ENCODE measurements at regions not wholly inside any gene's neighbourhood (a gene's known extent, or its start where the extent isn't known, plus 50 kb on each side); places are given as distances from the start of the nearest gene placed in this dataset.

DNA sequence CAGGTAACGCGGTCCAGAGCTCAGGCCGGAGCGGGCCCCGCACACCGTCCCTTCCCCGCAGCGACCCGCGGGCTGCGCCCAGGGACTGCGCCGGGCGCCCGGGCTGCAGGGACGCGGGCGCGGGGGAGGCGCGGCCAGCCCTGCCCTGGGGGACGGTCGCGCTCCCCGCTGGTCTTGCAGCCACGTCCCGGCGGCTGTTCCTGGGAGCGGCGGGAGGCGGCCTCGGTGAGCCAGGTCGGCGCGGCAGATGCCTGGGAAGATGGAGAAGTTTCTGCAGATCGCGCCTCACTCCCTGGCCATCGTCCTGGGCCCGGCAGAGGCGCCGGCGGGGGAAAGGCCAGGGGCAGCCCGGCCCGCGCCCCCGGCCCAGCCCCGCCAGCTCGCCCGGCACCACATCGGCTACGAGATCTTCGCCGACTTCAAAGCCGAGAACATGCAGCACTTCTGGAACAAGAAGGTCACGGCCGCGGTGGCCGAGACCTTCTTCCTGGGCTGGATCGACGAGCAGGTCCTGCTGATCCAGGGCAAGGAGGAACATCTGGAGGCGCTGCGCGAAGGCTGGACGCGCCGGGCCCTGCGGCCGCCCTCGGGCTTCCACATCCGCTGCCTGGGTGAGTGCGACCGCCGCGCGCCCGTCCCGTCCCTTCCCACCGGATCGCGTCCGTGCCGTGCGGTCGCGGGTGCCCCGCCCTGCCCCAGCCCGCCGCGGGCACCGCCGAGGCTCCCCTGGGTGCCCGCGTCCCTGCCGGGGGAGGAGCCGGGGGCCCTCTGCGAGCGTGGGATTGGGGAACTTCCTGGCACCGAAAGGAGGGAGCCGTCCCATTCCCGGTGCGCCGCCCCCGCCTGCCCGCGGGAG, 107.4 kb upstream of the STOX2 start:
- peaks cover 7 to 8% of the 10 kb centered on the region in 2 donors for H3K9me3 ChIP-seq (replicated peaks in 1 of 2; ENCODE audit: control insufficient read depth in 1 of 2, insufficient read depth in 1 of 2, low read length in 2 of 2)
- Mint-ChIP-seq H3K4me3 (peak overlapping the region; percentile 62 to 84), H3K4me1 (peaks cover 14% of the 10 kb centered on the region), H3K36me3 (peaks cover 0 to 2% of the 10 kb centered on the region in 2 donors), H3K9me3 (peaks cover 8 to 17% (median 12%) of the 10 kb centered on the region in 7 donors), H3K27ac (no peak overlapping the region), H3K27me3 (ENCODE audit: low read depth in 3 of 3) (peaks cover 28 to 59% (median 41%) of the 10 kb centered on the region in 3 donors)
- under 1% methylated on average over 105 of the region's 105 CpGs for WGBS (ENCODE audit: insufficient coverage)
- peak; percentile 1 to 7 (median 6) for DNase-seq
- H2AFZ ChIP-seq (ENCODE audit: insufficient read depth, low read depth, low read length, poor library complexity, severe bottlenecking) = peak overlapping the region; percentile 70
- H3K4me1 ChIP-seq (ENCODE audit: control insufficient read depth in 1 of 2, insufficient read depth in 2 of 2, low read length in 2 of 2) = peaks cover 6 to 19% of the 10 kb centered on the region in 2 donors
- intact Hi-C loops (cut with micrococcal nuclease) = no loop called here
- H3K4me3 ChIP-seq (replicated peaks in 1 of 3; ENCODE audit: low read depth in 2 of 3, low read length in 3 of 3) = peak overlapping the region; percentile 16 to 71 (median 17)
- H3K9ac ChIP-seq (ENCODE audit: insufficient read depth, low read length, poor library complexity, severe bottlenecking) = no peak overlapping the region
- H3K27ac ChIP-seq (ENCODE audit: low read depth in 1 of 2, low read length in 2 of 2) = no peak overlapping the region
- H3K4me2 ChIP-seq (replicated peaks; ENCODE audit: extremely low read depth, low read length, poor library complexity, severe bottlenecking) = peak overlapping the region; percentile 71
- TF ChIP-seq, protein P1, sequence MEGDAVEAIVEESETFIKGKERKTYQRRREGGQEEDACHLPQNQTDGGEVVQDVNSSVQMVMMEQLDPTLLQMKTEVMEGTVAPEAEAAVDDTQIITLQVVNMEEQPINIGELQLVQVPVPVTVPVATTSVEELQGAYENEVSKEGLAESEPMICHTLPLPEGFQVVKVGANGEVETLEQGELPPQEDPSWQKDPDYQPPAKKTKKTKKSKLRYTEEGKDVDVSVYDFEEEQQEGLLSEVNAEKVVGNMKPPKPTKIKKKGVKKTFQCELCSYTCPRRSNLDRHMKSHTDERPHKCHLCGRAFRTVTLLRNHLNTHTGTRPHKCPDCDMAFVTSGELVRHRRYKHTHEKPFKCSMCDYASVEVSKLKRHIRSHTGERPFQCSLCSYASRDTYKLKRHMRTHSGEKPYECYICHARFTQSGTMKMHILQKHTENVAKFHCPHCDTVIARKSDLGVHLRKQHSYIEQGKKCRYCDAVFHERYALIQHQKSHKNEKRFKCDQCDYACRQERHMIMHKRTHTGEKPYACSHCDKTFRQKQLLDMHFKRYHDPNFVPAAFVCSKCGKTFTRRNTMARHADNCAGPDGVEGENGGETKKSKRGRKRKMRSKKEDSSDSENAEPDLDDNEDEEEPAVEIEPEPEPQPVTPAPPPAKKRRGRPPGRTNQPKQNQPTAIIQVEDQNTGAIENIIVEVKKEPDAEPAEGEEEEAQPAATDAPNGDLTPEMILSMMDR (IDR thresholded peaks at IDR 0.05) = no peak
- H3K27me3 ChIP-seq (ENCODE audit: control insufficient read depth in 2 of 2, insufficient read depth in 2 of 2, low read length in 2 of 2) = peaks cover 23 to 46% of the 10 kb centered on the region in 2 donors
- no peaks in the 10 kb centered on the region for H3K79me2 ChIP-seq (ENCODE audit: insufficient read depth, low read length)
- no peaks in the 10 kb centered on the region for H3K36me3 ChIP-seq (replicated peaks in 1 of 2; ENCODE audit: control insufficient read depth in 1 of 2, insufficient read depth in 2 of 2, low read length in 2 of 2)
- H4K20me1 ChIP-seq (ENCODE audit: insufficient read depth, low read length) = no peaks in the 10 kb centered on the region

DNA sequence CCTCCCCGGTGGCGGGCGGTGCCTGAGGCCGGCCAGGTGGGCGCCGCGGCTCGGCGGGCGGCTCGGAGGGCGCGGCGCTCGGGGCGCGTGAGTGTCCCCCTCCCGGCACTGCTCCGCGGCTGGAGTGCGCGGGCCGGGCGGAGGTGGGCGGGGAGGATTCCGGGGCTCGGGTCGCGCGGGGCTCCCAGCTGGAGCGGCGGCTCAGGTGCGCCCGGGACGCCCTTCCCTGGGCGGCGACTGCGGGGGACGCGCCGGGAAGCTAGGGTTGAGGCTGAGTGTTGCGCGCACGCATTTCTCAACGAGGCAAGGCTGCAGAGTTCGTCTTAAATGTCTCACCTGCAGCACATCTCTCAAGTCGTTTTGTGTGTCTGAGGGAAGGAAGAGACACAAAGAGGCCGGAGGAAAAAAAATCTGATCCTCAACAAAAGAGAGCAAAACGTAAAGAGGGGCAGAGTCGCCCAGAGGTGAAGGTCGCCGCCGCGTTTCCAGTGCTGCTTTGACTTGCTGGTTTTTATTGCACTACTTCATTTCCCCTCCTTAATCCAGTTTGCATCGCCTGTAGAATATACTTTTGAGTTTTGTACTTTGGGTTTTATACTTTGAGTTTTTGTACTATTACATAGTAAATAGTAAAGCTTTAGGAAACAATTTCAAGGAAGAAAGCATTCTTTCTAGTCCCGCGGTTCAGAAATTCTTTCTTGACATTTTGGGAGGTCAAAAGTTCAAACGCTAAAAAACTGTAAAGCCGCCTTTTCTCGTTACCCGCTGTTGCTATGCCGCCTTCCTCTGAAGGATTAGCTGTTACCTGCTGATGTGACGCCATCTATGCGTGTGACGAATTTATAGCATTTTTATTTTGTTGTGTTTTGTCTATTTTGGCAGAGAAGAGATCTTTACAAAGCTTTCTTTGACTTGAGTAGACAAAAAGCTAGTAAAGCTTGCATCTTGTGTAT, 106.5 kb upstream of the STOX2 start:
- peak overlapping the region; percentile 71 for H3K4me2 ChIP-seq (replicated peaks; ENCODE audit: extremely low read depth, low read length, poor library complexity, severe bottlenecking)
- H3K27ac Mint-ChIP-seq = no peak overlapping the region
- H3K9ac ChIP-seq (ENCODE audit: insufficient read depth, low read length, poor library complexity, severe bottlenecking) = no peak overlapping the region
- H3K4me3 ChIP-seq (replicated peaks in 1 of 3; ENCODE audit: low read depth in 2 of 3, low read length in 3 of 3) = peak overlapping the region in 2 of 3 experiments; percentile 17 to 71
- H3K9me3 ChIP-seq (replicated peaks in 1 of 2; ENCODE audit: control insufficient read depth in 1 of 2, insufficient read depth in 1 of 2, low read length in 2 of 2) = no peaks in the 10 kb centered on the region
- peaks cover 23 to 46% of the 10 kb centered on the region in 2 donors for H3K27me3 ChIP-seq (ENCODE audit: control insufficient read depth in 2 of 2, insufficient read depth in 2 of 2, low read length in 2 of 2)
- WGBS (ENCODE audit: insufficient coverage) = under 1% methylated on average over 57 of the region's 65 CpGs
- peaks cover 2 to 12% (median 5%) of the 10 kb centered on the region in 7 donors for H3K9me3 Mint-ChIP-seq
- H3K79me2 ChIP-seq (ENCODE audit: insufficient read depth, low read length) = no peaks in the 10 kb centered on the region
- peaks cover 6 to 19% of the 10 kb centered on the region in 2 donors for H3K4me1 ChIP-seq (ENCODE audit: control insufficient read depth in 1 of 2, insufficient read depth in 2 of 2, low read length in 2 of 2)
- TF ChIP-seq, protein P1 (IDR thresholded peaks at IDR 0.05) = no peak
- H4K20me1 ChIP-seq (ENCODE audit: insufficient read depth, low read length) = no peaks in the 10 kb centered on the region
- H3K4me3 Mint-ChIP-seq = peak overlapping the region; percentile 69 to 93
- H3K27ac ChIP-seq (ENCODE audit: low read depth in 1 of 2, low read length in 2 of 2) = no peak overlapping the region
- intact Hi-C loops (cut with micrococcal nuclease) = no loop called here
- peaks cover 0 to 2% of the 10 kb centered on the region in 2 donors for H3K36me3 Mint-ChIP-seq
- peaks cover 14% of the 10 kb centered on the region for H3K4me1 Mint-ChIP-seq
- no peak for DNase-seq
- peak overlapping the region; percentile 62 for H2AFZ ChIP-seq (ENCODE audit: insufficient read depth, low read depth, low read length, poor library complexity, severe bottlenecking)
- H3K27me3 Mint-ChIP-seq (ENCODE audit: low read depth in 3 of 3) = peaks cover 28 to 60% (median 41%) of the 10 kb centered on the region in 3 donors
- no peaks in the 10 kb centered on the region for H3K36me3 ChIP-seq (replicated peaks in 1 of 2; ENCODE audit: control insufficient read depth in 1 of 2, insufficient read depth in 2 of 2, low read length in 2 of 2)
